ENCODE measurements at regions not wholly inside any gene's neighbourhood (a gene's known extent, or its start where the extent isn't known, plus 50 kb on each side); places are given as distances from the start of the nearest gene placed in this dataset.

- DNase-seq (no peak), ATAC-seq (ENCODE audit: low read depth) (no peak)
- Histone ChIP-seq H3K9ac (ENCODE audit: low read length) (no peak overlapping the region), H3K79me2 (ENCODE audit: control insufficient read depth, insufficient read depth, low read length) (no peaks in the 10 kb centered on the region), H3K27me3 (replicated peaks in 1 of 4; ENCODE audit: control extremely low read depth in 1 of 4, control insufficient read depth in 3 of 4, insufficient read depth in 4 of 4, low read length in 3 of 4) (no peaks in the 10 kb centered on the region), H3K36me3 (replicated peaks in 1 of 2; ENCODE audit: control extremely low read depth in 1 of 2, control insufficient read depth in 1 of 2, extremely low read depth in 1 of 2, insufficient read depth in 2 of 2, low read length in 1 of 2) (no peaks in the 10 kb centered on the region), H3K4me1 (ENCODE audit: control insufficient read depth in 2 of 2, insufficient read depth in 2 of 2, low read length in 2 of 2) (peaks cover 39 to 41% of the 10 kb centered on the region in 2 donors), H3K4me3 (ENCODE audit: control extremely low read depth in 1 of 5, extremely low read depth in 1 of 5, insufficient read depth in 1 of 5, low read depth in 2 of 5, low read length in 4 of 5) (no peak overlapping the region), H4K20me1 (ENCODE audit: control insufficient read depth, insufficient read depth, low read length, poor library complexity, severe bottlenecking) (no peaks in the 10 kb centered on the region), H2AFZ (ENCODE audit: insufficient read depth, low read depth, low read length, poor library complexity, severe bottlenecking) (no peak overlapping the region), H3K4me2 (replicated peaks; ENCODE audit: low read depth, low read length, poor library complexity, severe bottlenecking) (peak overlapping the region; percentile 62), H3K27ac (ENCODE audit: low read length in 2 of 2) (no peak overlapping the region), H3K9me3 (ENCODE audit: control extremely low read depth in 1 of 3, control insufficient read depth in 2 of 3, insufficient read depth in 1 of 3, low read length in 2 of 3) (no peaks in the 10 kb centered on the region)
- Mint-ChIP-seq H3K9me3 (ENCODE audit: insufficient read depth) (no peaks in the 10 kb centered on the region), H3K4me1 (peaks cover 46% of the 10 kb centered on the region), H3K4me3 (peak overlapping the region; percentile 8), H3K27ac (no peak overlapping the region), H3K27me3 (no peaks in the 10 kb centered on the region)
- POLR2A ChIA-PET, result interaction anchor here (0.6 kb wide), 2 partner anchors 96 to 1176 kb away, joined by 4 to 6 read pairs; no protein-coding TSS in a partner anchor
- WGBS (ENCODE audit: insufficient coverage), result no CpG with 5 or more reads among the region's 5 CpGs
- CTCF ChIA-PET, result no interaction called here
- intact Hi-C loops (cut with micrococcal nuclease), result loop anchor here (1.0 to 10.0 kb wide), 5 partner anchors 28 to 834 kb away; partner anchors contain the start of gene TRIB2
- no peak for TF ChIP-seq EZH2 (IDR thresholded peaks at IDR 0.05; ENCODE audit: borderline replicate concordance, insufficient read depth, low read depth, low read length, poor library complexity, severe bottlenecking)
These were observed 127.8 kb upstream of the TRIB2 start for GRCh38 chr2:12588986-12589385.

GRCh38 chr2:12589802-12590320 lies 126.9 kb upstream of the TRIB2 start:
- WGBS (ENCODE audit: insufficient coverage), result 13% methylated on average over 2 of the region's 5 CpGs
- H3K4me3 ChIP-seq (ENCODE audit: control extremely low read depth in 1 of 5, extremely low read depth in 1 of 5, insufficient read depth in 1 of 5, low read depth in 2 of 5, low read length in 4 of 5), result no peak overlapping the region
- POLR2A ChIA-PET, result interaction anchor here (0.6 kb wide), 1 partner anchor 97 kb away, joined by 6 read pairs; no protein-coding TSS in a partner anchor
- H3K9me3 ChIP-seq (ENCODE audit: control extremely low read depth in 1 of 3, control insufficient read depth in 2 of 3, insufficient read depth in 1 of 3, low read length in 2 of 3), result no peaks in the 10 kb centered on the region
- H3K27me3 Mint-ChIP-seq, result no peaks in the 10 kb centered on the region
- no peak for DNase-seq
- peaks cover 46% of the 10 kb centered on the region for H3K4me1 Mint-ChIP-seq
- intact Hi-C loops (cut with micrococcal nuclease), result loop anchor here (5.0 to 10.0 kb wide), 4 partner anchors 38 to 835 kb away; partner anchors contain the start of gene TRIB2
- no peak for TF ChIP-seq EZH2 (IDR thresholded peaks at IDR 0.05; ENCODE audit: borderline replicate concordance, insufficient read depth, low read depth, low read length, poor library complexity, severe bottlenecking)
- no peak for TF ChIP-seq CTCF (IDR thresholded peaks at IDR 0.05)
- peak overlapping the region; percentile 11 for H3K4me3 Mint-ChIP-seq
- H3K79me2 ChIP-seq (ENCODE audit: control insufficient read depth, insufficient read depth, low read length), result no peaks in the 10 kb centered on the region
- no peak overlapping the region for H3K9ac ChIP-seq (ENCODE audit: low read length)
- H4K20me1 ChIP-seq (ENCODE audit: control insufficient read depth, insufficient read depth, low read length, poor library complexity, severe bottlenecking), result no peaks in the 10 kb centered on the region
- H3K27me3 ChIP-seq (replicated peaks in 1 of 4; ENCODE audit: control extremely low read depth in 1 of 4, control insufficient read depth in 3 of 4, insufficient read depth in 4 of 4, low read length in 3 of 4), result no peaks in the 10 kb centered on the region
- peaks cover 39 to 41% of the 10 kb centered on the region in 2 donors for H3K4me1 ChIP-seq (ENCODE audit: control insufficient read depth in 2 of 2, insufficient read depth in 2 of 2, low read length in 2 of 2)
- H2AFZ ChIP-seq (ENCODE audit: insufficient read depth, low read depth, low read length, poor library complexity, severe bottlenecking), result peak overlapping the region; percentile 13
- CTCF ChIA-PET, result no interaction called here
- H3K27ac Mint-ChIP-seq, result peak overlapping the region; percentile 2
- no peaks in the 10 kb centered on the region for H3K9me3 Mint-ChIP-seq (ENCODE audit: insufficient read depth)
- no peak for ATAC-seq (ENCODE audit: low read depth)
- peak overlapping the region; percentile 62 for H3K4me2 ChIP-seq (replicated peaks; ENCODE audit: low read depth, low read length, poor library complexity, severe bottlenecking)
- H3K36me3 ChIP-seq (replicated peaks in 1 of 2; ENCODE audit: control extremely low read depth in 1 of 2, control insufficient read depth in 1 of 2, extremely low read depth in 1 of 2, insufficient read depth in 2 of 2, low read length in 1 of 2), result no peaks in the 10 kb centered on the region
- H3K27ac ChIP-seq (ENCODE audit: low read length in 2 of 2), result no peak overlapping the region

Data from B cell (primary cell).